GM12878 (cell line): ENCODE measurements at regions not wholly inside any gene's neighbourhood (a gene's known extent, or its start where the extent isn't known, plus 50 kb on each side); places are given as distances from the start of the nearest gene placed in this dataset.

ENCODE experiments used
- ATAC-seq: fragments of 200-7000 bp; cut with Tn5 transposase; 3 replicates; pipeline ENCODE4 v1.9.1; 2020; ENCODE audit warnings: mild to moderate bottlenecking, moderate library complexity
- BruUV-seq: library from RNA; stranded (reverse); fragments of 400-500 nt; replicated peaks from 2 replicates; lab custom pipeline; 2021; lab: Mats Ljungman, UMichigan
- CTCF ChIA-PET: fragments of 300-600 bp; sonication (Branson Sonifier 250); formaldehyde crosslinking; extraction: SDS; loops from one replicate; lab custom pipeline; 2021; ENCODE audit warnings: inconsistent platforms; lab: Yijun Ruan, JAX
- POLR2A ChIA-PET: fragments of 350-600 bp; formaldehyde crosslinking; extraction: SDS; loops from one replicate; lab custom pipeline; 2021; ENCODE audit warnings: inconsistent platforms; lab: Charles Lee
- RAD21 ChIA-PET: fragments of 300-600 bp; sonication (Branson Sonifier 250); formaldehyde crosslinking; loops from one replicate; lab custom pipeline; 2023; ENCODE audit warnings: antibody characterized with exemption; ENCODE audit not compliant: unreplicated experiment; lab: Charles Lee
- SMC1A ChIA-PET: fragments of 300-600 bp; sonication (Branson Sonifier 250); formaldehyde crosslinking; loops from one replicate; lab custom pipeline; 2023; ENCODE audit not compliant: unreplicated experiment, uncharacterized antibody; lab: Charles Lee
- DNase-seq: peaks from one replicate; pipeline ENCODE4 v3.0.0-alpha.2; 2011; ENCODE audit warnings: low read depth, low spot score
- FAIRE-seq: peaks from 3 replicates; lab custom pipeline; 2011; peaks lifted over from hg19 to GRCh38; lab: Jason Lieb, UNC
- H2AFZ ChIP-seq: 2 replicates; pipeline ENCODE4 v1.6.0; 2011; ENCODE audit warnings: low read depth, low read length, control low read depth; ENCODE audit not compliant: control insufficient read depth
- H3K27ac ChIP-seq: 2 replicates; pipeline ENCODE4 v1.5.1; 2011; ENCODE audit warnings: control low read depth; ENCODE audit not compliant: control insufficient read depth, insufficient read depth
- H3K27me3 ChIP-seq, 2 experiments: replicated peaks in 1 of 2; 2 replicates each; pipeline versions ENCODE4 v1.6.0 to v1.6.1; 2011; ENCODE audit warnings: low read length in 1 of 2; ENCODE audit not compliant: control insufficient read depth in 2 of 2, insufficient read depth in 2 of 2
- H3K36me3 ChIP-seq, 2 experiments: 2 replicates each; pipeline ENCODE4 v1.5.1; 2011; ENCODE audit warnings: low read length in 1 of 2; ENCODE audit not compliant: control insufficient read depth in 2 of 2, insufficient read depth in 2 of 2
- H3K4me1 ChIP-seq: 2 replicates; pipeline ENCODE4 v1.6.1; 2011; ENCODE audit warnings: mild to moderate bottlenecking, low read length, moderate library complexity, mixed read lengths; ENCODE audit not compliant: control insufficient read depth, insufficient read depth
- H3K4me2 ChIP-seq: 2 replicates; pipeline ENCODE4 v1.6.0; 2011; ENCODE audit warnings: control low read depth; ENCODE audit not compliant: control insufficient read depth, insufficient read depth
- H3K4me3 ChIP-seq: fragments of 200-600 bp; sonication (generic); 2 replicates; pipeline ENCODE4 v1.5.1; 2016
- H3K79me2 ChIP-seq: 2 replicates; pipeline ENCODE4 v1.6.0; 2011; ENCODE audit warnings: low read length; ENCODE audit not compliant: control insufficient read depth, insufficient read depth
- H3K9ac ChIP-seq: 2 replicates; pipeline ENCODE4 v1.8.0; 2011; ENCODE audit warnings: low read length, control low read depth, mixed read lengths; ENCODE audit not compliant: control insufficient read depth, insufficient read depth
- H3K9me3 ChIP-seq: replicated peaks from 3 replicates; pipeline ENCODE4 v1.5.1; 2011; ENCODE audit warnings: mild to moderate bottlenecking, low read length; ENCODE audit not compliant: control insufficient read depth, insufficient read depth
- H4K20me1 ChIP-seq: 2 replicates; pipeline ENCODE4 v1.6.0; 2011; ENCODE audit not compliant: control insufficient read depth, insufficient read depth
- BHLHE40 ChIP-seq, 2 experiments: fragments of 450-650 bp in 1 of 2; IDR thresholded peaks; 2 replicates each; pipeline ENCODE4 v1.6.1; 2011 to 2017; ENCODE audit warnings: low read depth in 2 of 2, borderline replicate concordance in 1 of 2, improper control_type of control experiment in 1 of 2, low read length in 1 of 2, mild to moderate bottlenecking in 1 of 2
- CBX5 ChIP-seq: sonication (generic); IDR thresholded peaks from 2 replicates; pipeline ENCODE4 v1.6.1; 2016; ENCODE audit warnings: low read depth, moderate library complexity, mild to moderate bottlenecking, inconsistent platforms
- EZH2 ChIP-seq: IDR thresholded peaks from 2 replicates; pipeline ENCODE4 v1.6.1; 2012; ENCODE audit warnings: low read depth, mild to moderate bottlenecking, control low read depth, inconsistent platforms, low read length, borderline replicate concordance; ENCODE audit not compliant: control insufficient read depth
- IKZF1 ChIP-seq: fragments of 450-650 bp; conservative IDR thresholded peaks from 2 replicates; pipeline ENCODE4 v1.6.1; 2017; ENCODE audit warnings: antibody characterized with exemption, mild to moderate bottlenecking
- IRF4 ChIP-seq: IDR thresholded peaks from 2 replicates; pipeline ENCODE4 v1.6.1; 2011; ENCODE audit warnings: low read depth, low read length
- KDM1A ChIP-seq: fragments of 200-600 bp; sonication (generic); IDR thresholded peaks from 2 replicates; pipeline ENCODE4 v1.6.1; 2016; ENCODE audit warnings: borderline replicate concordance
- NFIC ChIP-seq: IDR thresholded peaks from 2 replicates; pipeline ENCODE4 v1.6.1; 2012; ENCODE audit warnings: low read depth, mild to moderate bottlenecking, inconsistent platforms, low read length, moderate library complexity
- POLR2AphosphoS5 ChIP-seq: IDR thresholded peaks from 2 replicates; pipeline ENCODE4 v1.6.1; 2011; ENCODE audit warnings: mild to moderate bottlenecking, low read length, inconsistent platforms
- RB1 ChIP-seq: fragments of 450-650 bp; formaldehyde crosslinking; IDR thresholded peaks from 2 replicates; pipeline ENCODE4 v1.6.1; 2017; ENCODE audit warnings: mild to moderate bottlenecking, borderline replicate concordance
- SMC3 ChIP-seq: IDR thresholded peaks from 2 replicates; pipeline ENCODE4 v1.6.1; 2011; ENCODE audit warnings: low read length, improper control_type of control experiment, borderline replicate concordance
- SRF ChIP-seq, 2 experiments: IDR thresholded peaks; 2 replicates each; pipeline ENCODE4 v1.6.1; 2011; ENCODE audit warnings: low read depth in 2 of 2, low read length in 2 of 2, mild to moderate bottlenecking in 1 of 2, moderate library complexity in 1 of 2
- YBX1 ChIP-seq: fragments of 450-650 bp; IDR thresholded peaks from 2 replicates; pipeline ENCODE4 v1.6.1; 2016; ENCODE audit warnings: antibody characterized with exemption
- WGBS: methylation state at CpG from one replicate; pipeline ENCODE4 v1.1.6; 2016; ENCODE audit warnings: low lambda C conversion rate; ENCODE audit not compliant: insufficient replicate concordance, insufficient coverage; ENCODE audit errors: missing lambda C conversion rate; 5-methylcytosine and 5-hydroxymethylcytosine counted together
- in situ Hi-C: fragments of 300-500 bp; cut with MboI; formaldehyde crosslinking; loops from 9 replicates; pipeline ENCODE4 v1.14.3; 2018; ENCODE audit warnings: mixed read lengths
- intact Hi-C: fragments of 100-400 bp; cut with micrococcal nuclease; formaldehyde crosslinking; loops from one replicate; pipeline ENCODE4 v1.14.2; 2022; ENCODE audit not compliant: unreplicated experiment
- TF ChIP-seq, protein P1 (sequence below): IDR thresholded peaks from 2 replicates; pipeline ENCODE4 v1.6.1; 2012; ENCODE audit warnings: improper control_type of control experiment, low read depth, low read length; ENCODE audit not compliant: insufficient replicate concordance
- TF ChIP-seq, protein P2 (sequence below): fragments of 450-650 bp; IDR thresholded peaks from 2 replicates; pipeline ENCODE4 v1.6.1; 2017; ENCODE audit warnings: mild to moderate bottlenecking, moderate library complexity
- TF ChIP-seq, protein P3 (sequence below): fragments of 450-650 bp; IDR thresholded peaks from 2 replicates; pipeline ENCODE4 v1.6.1; 2017; ENCODE audit warnings: mild to moderate bottlenecking

DNA sequence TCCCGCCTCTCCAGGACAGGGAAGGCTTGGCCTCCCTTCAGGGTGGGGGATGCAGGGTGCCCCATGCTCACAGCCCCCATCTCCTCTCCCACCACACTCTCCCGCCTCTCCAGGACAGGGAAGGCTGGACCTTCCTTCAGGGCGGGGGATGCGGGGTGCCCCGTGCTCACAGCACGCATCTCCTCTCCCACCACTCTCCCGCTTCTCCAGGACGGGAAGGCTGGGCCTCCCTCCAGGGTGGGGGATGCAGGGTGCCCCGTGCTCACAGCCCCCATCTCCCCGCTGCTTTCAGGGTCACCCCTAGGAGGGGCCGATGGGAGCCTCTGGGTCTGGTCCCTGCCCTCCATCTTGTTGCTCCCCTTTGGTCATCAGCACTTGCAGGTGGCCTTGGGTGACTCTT, 348.0 kb downstream of the CTTN start:
- H3K4me2 ChIP-seq, result no peak overlapping the region
- H3K27me3 ChIP-seq, result 0 out of 4 replicates have a peak, but pooled peaks cover 0 to 2% of the 10 kb centered on the region in 2 experiments
- ATAC-seq (no peak), DNase-seq (no peak), FAIRE-seq (no peak)
- H2AFZ ChIP-seq, result no peak overlapping the region
- ChIA-PET CTCF (no interaction called here), POLR2A (no interaction called here), RAD21 (no interaction called here), SMC1A (no interaction called here)
- H3K9ac ChIP-seq, result no peak overlapping the region
- in situ Hi-C loops (no loop called here), intact Hi-C loops (no loop called here)
- no peaks in the 10 kb centered on the region for H3K4me1 ChIP-seq
- no peaks in the 10 kb centered on the region for H4K20me1 ChIP-seq
- H3K36me3 ChIP-seq, result no peaks in the 10 kb centered on the region
- BruUV-seq, result no TSS peak
- H3K79me2 ChIP-seq, result no peaks in the 10 kb centered on the region
- WGBS, result 39% methylated on average over 10 of the region's 11 CpGs
- no peak overlapping the region for H3K27ac ChIP-seq
- H3K9me3 ChIP-seq, result peaks cover 5% of the 10 kb centered on the region
- H3K4me3 ChIP-seq, result no peak overlapping the region
- no peak for TF ChIP-seq YBX1
- no peak for TF ChIP-seq IRF4
- TF ChIP-seq KDM1A, result no peak
- TF ChIP-seq IKZF1, result no peak
- no peak for TF ChIP-seq POLR2AphosphoS5
- no peak for TF ChIP-seq CBX5
- no peak for TF ChIP-seq SRF (IDR thresholded peaks at IDR 0.05; ENCODE audit: low read depth in 2 of 2, low read length in 2 of 2)
- no peak for TF ChIP-seq NFIC
- TF ChIP-seq EZH2, result no peak
- TF ChIP-seq, protein P1, sequence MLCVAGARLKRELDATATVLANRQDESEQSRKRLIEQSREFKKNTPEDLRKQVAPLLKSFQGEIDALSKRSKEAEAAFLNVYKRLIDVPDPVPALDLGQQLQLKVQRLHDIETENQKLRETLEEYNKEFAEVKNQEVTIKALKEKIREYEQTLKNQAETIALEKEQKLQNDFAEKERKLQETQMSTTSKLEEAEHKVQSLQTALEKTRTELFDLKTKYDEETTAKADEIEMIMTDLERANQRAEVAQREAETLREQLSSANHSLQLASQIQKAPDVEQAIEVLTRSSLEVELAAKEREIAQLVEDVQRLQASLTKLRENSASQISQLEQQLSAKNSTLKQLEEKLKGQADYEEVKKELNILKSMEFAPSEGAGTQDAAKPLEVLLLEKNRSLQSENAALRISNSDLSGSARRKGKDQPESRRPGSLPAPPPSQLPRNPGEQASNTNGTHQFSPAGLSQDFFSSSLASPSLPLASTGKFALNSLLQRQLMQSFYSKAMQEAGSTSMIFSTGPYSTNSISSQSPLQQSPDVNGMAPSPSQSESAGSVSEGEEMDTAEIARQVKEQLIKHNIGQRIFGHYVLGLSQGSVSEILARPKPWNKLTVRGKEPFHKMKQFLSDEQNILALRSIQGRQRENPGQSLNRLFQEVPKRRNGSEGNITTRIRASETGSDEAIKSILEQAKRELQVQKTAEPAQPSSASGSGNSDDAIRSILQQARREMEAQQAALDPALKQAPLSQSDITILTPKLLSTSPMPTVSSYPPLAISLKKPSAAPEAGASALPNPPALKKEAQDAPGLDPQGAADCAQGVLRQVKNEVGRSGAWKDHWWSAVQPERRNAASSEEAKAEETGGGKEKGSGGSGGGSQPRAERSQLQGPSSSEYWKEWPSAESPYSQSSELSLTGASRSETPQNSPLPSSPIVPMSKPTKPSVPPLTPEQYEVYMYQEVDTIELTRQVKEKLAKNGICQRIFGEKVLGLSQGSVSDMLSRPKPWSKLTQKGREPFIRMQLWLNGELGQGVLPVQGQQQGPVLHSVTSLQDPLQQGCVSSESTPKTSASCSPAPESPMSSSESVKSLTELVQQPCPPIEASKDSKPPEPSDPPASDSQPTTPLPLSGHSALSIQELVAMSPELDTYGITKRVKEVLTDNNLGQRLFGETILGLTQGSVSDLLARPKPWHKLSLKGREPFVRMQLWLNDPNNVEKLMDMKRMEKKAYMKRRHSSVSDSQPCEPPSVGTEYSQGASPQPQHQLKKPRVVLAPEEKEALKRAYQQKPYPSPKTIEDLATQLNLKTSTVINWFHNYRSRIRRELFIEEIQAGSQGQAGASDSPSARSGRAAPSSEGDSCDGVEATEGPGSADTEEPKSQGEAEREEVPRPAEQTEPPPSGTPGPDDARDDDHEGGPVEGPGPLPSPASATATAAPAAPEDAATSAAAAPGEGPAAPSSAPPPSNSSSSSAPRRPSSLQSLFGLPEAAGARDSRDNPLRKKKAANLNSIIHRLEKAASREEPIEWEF, result no peak
- TF ChIP-seq, protein P2, sequence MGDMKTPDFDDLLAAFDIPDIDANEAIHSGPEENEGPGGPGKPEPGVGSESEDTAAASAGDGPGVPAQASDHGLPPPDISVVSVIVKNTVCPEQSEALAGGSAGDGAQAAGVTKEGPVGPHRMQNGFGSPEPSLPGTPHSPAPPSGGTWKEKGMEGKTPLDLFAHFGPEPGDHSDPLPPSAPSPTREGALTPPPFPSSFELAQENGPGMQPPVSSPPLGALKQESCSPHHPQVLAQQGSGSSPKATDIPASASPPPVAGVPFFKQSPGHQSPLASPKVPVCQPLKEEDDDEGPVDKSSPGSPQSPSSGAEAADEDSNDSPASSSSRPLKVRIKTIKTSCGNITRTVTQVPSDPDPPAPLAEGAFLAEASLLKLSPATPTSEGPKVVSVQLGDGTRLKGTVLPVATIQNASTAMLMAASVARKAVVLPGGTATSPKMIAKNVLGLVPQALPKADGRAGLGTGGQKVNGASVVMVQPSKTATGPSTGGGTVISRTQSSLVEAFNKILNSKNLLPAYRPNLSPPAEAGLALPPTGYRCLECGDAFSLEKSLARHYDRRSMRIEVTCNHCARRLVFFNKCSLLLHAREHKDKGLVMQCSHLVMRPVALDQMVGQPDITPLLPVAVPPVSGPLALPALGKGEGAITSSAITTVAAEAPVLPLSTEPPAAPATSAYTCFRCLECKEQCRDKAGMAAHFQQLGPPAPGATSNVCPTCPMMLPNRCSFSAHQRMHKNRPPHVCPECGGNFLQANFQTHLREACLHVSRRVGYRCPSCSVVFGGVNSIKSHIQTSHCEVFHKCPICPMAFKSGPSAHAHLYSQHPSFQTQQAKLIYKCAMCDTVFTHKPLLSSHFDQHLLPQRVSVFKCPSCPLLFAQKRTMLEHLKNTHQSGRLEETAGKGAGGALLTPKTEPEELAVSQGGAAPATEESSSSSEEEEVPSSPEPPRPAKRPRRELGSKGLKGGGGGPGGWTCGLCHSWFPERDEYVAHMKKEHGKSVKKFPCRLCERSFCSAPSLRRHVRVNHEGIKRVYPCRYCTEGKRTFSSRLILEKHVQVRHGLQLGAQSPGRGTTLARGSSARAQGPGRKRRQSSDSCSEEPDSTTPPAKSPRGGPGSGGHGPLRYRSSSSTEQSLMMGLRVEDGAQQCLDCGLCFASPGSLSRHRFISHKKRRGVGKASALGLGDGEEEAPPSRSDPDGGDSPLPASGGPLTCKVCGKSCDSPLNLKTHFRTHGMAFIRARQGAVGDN, result no peak
- TF ChIP-seq, protein P3, sequence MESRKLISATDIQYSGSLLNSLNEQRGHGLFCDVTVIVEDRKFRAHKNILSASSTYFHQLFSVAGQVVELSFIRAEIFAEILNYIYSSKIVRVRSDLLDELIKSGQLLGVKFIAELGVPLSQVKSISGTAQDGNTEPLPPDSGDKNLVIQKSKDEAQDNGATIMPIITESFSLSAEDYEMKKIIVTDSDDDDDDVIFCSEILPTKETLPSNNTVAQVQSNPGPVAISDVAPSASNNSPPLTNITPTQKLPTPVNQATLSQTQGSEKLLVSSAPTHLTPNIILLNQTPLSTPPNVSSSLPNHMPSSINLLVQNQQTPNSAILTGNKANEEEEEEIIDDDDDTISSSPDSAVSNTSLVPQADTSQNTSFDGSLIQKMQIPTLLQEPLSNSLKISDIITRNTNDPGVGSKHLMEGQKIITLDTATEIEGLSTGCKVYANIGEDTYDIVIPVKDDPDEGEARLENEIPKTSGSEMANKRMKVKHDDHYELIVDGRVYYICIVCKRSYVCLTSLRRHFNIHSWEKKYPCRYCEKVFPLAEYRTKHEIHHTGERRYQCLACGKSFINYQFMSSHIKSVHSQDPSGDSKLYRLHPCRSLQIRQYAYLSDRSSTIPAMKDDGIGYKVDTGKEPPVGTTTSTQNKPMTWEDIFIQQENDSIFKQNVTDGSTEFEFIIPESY, result no peak
- TF ChIP-seq SMC3, result no peak
- no peak for TF ChIP-seq RB1
- no peak for TF ChIP-seq BHLHE40 (IDR thresholded peaks at IDR 0.05; ENCODE audit: borderline replicate concordance in 1 of 2, low read depth in 2 of 2, low read length in 1 of 2)
